GM12875 (cell line): ENCODE measurements at regions not wholly inside any gene's neighbourhood (a gene's known extent, or its start where the extent isn't known, plus 50 kb on each side); places are given as distances from the start of the nearest gene placed in this dataset.
"Not testable (repeated sequence)": the region's sequence is repeated elsewhere in the genome, so short reads cannot be mapped to it uniquely, and the experiment has no call there.

ENCODE experiments used
- H3K4me3 ChIP-seq: one replicate; pipeline ENCODE4 v1.5.1; 2011; ENCODE audit warnings: low read depth, low read length, control low read depth
- TF ChIP-seq, protein P1 (sequence below): IDR thresholded peaks from 2 replicates; pipeline ENCODE4 v1.5.1; 2011; ENCODE audit warnings: low read depth, mild to moderate bottlenecking, control low read depth, inconsistent platforms, low read length, moderate library complexity, borderline replicate concordance; ENCODE audit not compliant: insufficient read depth

- H3K4me3 ChIP-seq = no peak overlapping the region
- TF ChIP-seq, protein P1, sequence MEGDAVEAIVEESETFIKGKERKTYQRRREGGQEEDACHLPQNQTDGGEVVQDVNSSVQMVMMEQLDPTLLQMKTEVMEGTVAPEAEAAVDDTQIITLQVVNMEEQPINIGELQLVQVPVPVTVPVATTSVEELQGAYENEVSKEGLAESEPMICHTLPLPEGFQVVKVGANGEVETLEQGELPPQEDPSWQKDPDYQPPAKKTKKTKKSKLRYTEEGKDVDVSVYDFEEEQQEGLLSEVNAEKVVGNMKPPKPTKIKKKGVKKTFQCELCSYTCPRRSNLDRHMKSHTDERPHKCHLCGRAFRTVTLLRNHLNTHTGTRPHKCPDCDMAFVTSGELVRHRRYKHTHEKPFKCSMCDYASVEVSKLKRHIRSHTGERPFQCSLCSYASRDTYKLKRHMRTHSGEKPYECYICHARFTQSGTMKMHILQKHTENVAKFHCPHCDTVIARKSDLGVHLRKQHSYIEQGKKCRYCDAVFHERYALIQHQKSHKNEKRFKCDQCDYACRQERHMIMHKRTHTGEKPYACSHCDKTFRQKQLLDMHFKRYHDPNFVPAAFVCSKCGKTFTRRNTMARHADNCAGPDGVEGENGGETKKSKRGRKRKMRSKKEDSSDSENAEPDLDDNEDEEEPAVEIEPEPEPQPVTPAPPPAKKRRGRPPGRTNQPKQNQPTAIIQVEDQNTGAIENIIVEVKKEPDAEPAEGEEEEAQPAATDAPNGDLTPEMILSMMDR = no peak
Observed at GRCh38 chr21:35520302-35520701, 471.2 kb upstream of the RUNX1 start.

DNA sequence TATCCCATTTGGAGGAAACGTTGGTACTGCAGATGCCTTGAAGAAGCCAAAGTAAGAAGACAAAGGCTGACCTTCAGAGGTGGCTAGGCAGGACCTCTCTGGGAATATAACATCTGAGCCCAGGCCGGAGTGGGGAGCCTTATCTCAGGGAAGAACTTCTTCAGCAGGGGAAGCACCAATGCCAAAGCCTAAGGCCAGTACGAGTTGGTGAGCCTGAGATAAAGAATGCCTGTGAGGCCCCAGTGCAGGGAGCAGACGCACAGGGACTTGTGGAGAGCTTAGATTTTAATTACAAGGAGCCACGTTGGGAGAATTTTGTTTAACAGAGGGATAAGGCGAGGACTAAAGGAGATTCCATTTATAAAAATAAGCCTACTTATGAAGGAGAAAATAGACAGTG is 468.8 kb upstream of the RUNX1 start:
- no peak overlapping the region for H3K4me3 ChIP-seq
- TF ChIP-seq, protein P1 = no peak

DNA sequence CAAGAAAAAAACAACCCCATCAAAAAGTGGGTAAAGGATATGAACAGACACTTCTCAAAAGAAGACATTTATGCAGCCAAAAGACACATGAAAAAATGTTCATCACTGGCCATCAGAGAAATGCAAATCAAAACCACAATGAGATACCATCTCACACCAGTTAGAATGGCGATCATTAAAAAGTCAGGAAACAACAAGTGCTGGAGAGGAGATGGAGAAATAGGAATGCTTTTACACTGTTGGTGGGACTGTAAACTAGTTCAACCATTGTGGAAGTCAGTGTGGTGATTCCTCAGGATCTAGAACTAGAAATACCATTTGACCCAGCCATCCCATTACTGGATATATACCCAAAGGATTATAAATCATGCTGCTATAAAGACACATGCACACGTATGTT is 467.2 kb upstream of the RUNX1 start:
- not testable (repeated sequence) for H3K4me3 ChIP-seq

GRCh38 chr21:35512346-35512745 is 463.2 kb upstream of the RUNX1 start:
- H3K4me3 ChIP-seq = no peak overlapping the region
- TF ChIP-seq, protein P1 = no peak

DNA sequence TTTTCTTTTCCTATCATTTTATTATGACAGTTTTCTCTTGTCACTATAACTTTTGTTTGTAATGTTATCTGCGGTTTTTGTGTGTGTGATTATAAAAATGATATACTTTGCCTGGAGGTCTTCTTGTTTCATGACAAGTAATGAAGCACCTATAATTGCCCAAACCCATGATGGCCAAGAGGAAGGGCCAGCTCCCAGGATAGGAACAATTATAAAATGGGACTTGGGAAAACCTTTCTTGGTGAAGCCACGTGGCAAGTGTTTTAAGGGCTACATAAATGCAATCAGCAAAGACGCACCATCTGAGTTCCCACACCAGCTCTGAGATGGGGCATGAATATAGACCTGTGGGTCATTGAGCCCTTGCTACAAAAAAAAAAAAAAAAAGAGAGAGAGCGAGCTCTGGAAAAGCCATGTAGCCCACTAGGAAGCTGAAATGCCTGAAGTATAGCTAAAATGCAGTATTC is 462.6 kb upstream of the RUNX1 start:
- no peak overlapping the region for H3K4me3 ChIP-seq
- TF ChIP-seq, protein P1 = no peak

DNA sequence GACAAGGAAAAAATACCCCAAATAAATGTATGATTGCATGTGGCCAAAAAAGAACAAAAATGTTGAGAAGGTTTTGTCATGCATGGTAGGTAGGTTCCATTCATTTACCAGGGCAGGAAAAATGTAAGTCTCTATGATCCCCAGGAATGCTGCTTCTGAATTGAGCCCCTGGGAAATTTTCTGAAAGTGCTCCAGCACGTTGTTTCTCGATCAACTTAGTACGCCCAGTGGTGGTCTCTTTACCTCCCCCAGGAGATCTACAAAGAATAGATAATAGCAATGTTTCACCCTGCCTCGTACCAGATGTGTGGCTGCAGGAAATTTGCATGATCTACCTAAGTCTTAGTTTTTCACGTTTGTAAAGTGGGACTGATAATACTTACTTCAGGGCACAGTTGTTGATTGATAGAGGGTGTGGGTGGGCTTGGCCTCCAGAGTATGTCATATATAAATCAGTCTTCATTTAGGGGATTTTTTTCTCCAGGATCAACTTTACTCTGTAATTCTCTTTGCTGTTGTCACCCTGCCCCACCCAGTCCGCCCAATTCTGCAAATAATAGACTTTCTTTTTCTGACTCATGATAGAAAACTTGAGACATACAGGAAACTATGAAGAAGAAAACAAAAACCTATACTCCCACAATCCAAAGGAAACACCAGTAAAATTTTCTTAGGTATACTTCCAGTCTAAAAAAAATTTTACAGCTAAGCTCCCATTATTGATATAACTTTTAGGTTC is 462.0 kb upstream of the RUNX1 start:
- H3K4me3 ChIP-seq = no peak overlapping the region
- TF ChIP-seq, protein P1 = no peak

DNA sequence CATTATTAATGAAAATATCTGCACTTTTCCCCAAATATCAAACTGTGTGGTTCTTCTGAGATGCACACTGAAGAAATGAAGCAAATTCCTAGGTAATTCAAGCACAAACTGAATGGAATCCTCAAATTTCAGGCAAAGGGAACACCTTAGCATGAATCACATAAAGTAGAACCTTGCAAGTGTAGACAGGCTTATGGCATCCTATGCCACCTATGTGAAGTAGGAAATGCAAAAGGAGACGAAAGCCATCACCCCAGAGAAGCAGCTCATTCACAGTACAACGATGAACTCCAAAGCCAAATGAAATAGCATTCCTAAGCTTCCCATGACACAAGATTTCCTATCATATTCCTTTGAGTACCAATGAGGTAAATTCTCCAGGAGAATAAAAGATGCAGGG is 461.2 kb upstream of the RUNX1 start:
- TF ChIP-seq, protein P1 = no peak
- H3K4me3 ChIP-seq = no peak overlapping the region
